HepG2 (cell line): ENCODE measurements at regions not wholly inside any gene's neighbourhood (a gene's known extent, or its start where the extent isn't known, plus 50 kb on each side); places are given as distances from the start of the nearest gene placed in this dataset.

Source experiments
- ATAC-seq: fragments of 200-7000 bp; cut with Tn5 transposase; 3 replicates; pipeline ENCODE4 v1.9.1; 2020; ENCODE audit warnings: mild to moderate bottlenecking, moderate library complexity
- BruUV-seq: library from RNA; stranded (reverse); fragments of 400-500 nt; replicated peaks from 2 replicates; lab custom pipeline; 2021; lab: Mats Ljungman, UMichigan
- CTCF ChIA-PET: fragments of 300-600 bp; formaldehyde crosslinking; extraction: SDS; loops from one replicate; lab custom pipeline; 2021; ENCODE audit warnings: low total read pairs, inconsistent platforms, low intra/inter-chr PET ratio; lab: Yijun Ruan, JAX
- POLR2A ChIA-PET: fragments of 350-600 bp; sonication (Branson Sonifier 250); formaldehyde crosslinking; loops from one replicate; lab custom pipeline; 2020; ENCODE audit warnings: antibody characterized with exemption, inconsistent platforms; lab: Yijun Ruan, JAX
- DNase-seq: peaks from one replicate; pipeline ENCODE4 v3.0.0-alpha.2; 2015; ENCODE audit warnings: low spot score
- FAIRE-seq: peaks from 3 replicates; lab custom pipeline; 2011; peaks lifted over from hg19 to GRCh38; lab: Jason Lieb, UNC
- H2AFZ ChIP-seq: one replicate; pipeline ENCODE4 v1.6.1; 2011; ENCODE audit warnings: low read length, inconsistent platforms
- H3K27ac ChIP-seq: fragments of 300-600 bp; 3 replicates; pipeline ENCODE4 v1.8.0; 2011; ENCODE audit warnings: mixed run types, mild to moderate bottlenecking, mixed read lengths, low read length, inconsistent platforms; ENCODE audit not compliant: insufficient read depth; ENCODE audit errors: extremely low read length
- H3K27me3 ChIP-seq, 2 experiments: fragments of 200-600 bp in 1 of 2; 2 replicates in 1 of 2; 3 replicates in 1 of 2; pipeline versions ENCODE4 v1.6.0 to v1.8.0; 2011; ENCODE audit warnings: low read length in 2 of 2, mild to moderate bottlenecking in 2 of 2, moderate library complexity in 2 of 2, inconsistent platforms in 1 of 2; ENCODE audit not compliant: insufficient read depth in 2 of 2, control insufficient read depth in 1 of 2
- H3K36me3 ChIP-seq, 2 experiments: fragments of 200-600 bp in 1 of 2; replicated peaks in 1 of 2; 2 replicates in 1 of 2; 3 replicates in 1 of 2; pipeline versions ENCODE4 v1.5.1 to v1.8.0; 2011; ENCODE audit warnings: low read length in 2 of 2, inconsistent platforms in 1 of 2; ENCODE audit not compliant: insufficient read depth in 2 of 2, control insufficient read depth in 1 of 2
- H3K4me1 ChIP-seq: 2 replicates; pipeline ENCODE4 v1.5.1; 2012; ENCODE audit warnings: low read length, inconsistent platforms; ENCODE audit not compliant: insufficient read depth
- H3K4me2 ChIP-seq: 2 replicates; pipeline ENCODE4 v1.6.0; 2011; ENCODE audit warnings: low read depth, low read length, inconsistent platforms
- H3K4me3 ChIP-seq, 3 experiments: fragments of 200-600 bp in 1 of 3; sonication (generic), shearing (Covaris generic) in 1 of 3; replicated peaks in 1 of 3; 2 replicates each; pipeline ENCODE4 v1.5.1; 2011 to 2016; ENCODE audit warnings: low read length in 3 of 3, inconsistent platforms in 2 of 3, low read depth in 2 of 3, mild to moderate bottlenecking in 2 of 3, control low read depth in 1 of 3, mixed read lengths in 1 of 3; ENCODE audit not compliant: insufficient read depth in 1 of 3
- H3K79me2 ChIP-seq: one replicate; pipeline ENCODE4 v1.6.1; 2011; ENCODE audit warnings: low read length, inconsistent platforms; ENCODE audit not compliant: insufficient read depth
- H3K9ac ChIP-seq: 2 replicates; pipeline ENCODE4 v1.6.0; 2011; ENCODE audit warnings: mild to moderate bottlenecking, low read depth, low read length, inconsistent platforms; ENCODE audit not compliant: insufficient read depth
- H3K9me3 ChIP-seq: 2 replicates; pipeline ENCODE4 v1.5.1; 2012; ENCODE audit warnings: mild to moderate bottlenecking, low read length
- H4K20me1 ChIP-seq: 2 replicates; pipeline ENCODE4 v1.6.0; 2011; ENCODE audit warnings: inconsistent platforms, mild to moderate bottlenecking, low read length, moderate library complexity; ENCODE audit not compliant: insufficient read depth
- FOXK1 ChIP-seq: sonication (generic); formaldehyde crosslinking; IDR thresholded peaks from 2 replicates; pipeline ENCODE4 v1.4.0; 2020; ENCODE audit warnings: low read depth, missing genetic modification reagents, borderline replicate concordance
- GPN1 ChIP-seq: sonication (generic); formaldehyde crosslinking; IDR thresholded peaks from 2 replicates; pipeline ENCODE4 v1.5.1; 2020; ENCODE audit warnings: missing genetic modification reagents, borderline replicate concordance
- JUN ChIP-seq: sonication (generic); formaldehyde crosslinking; IDR thresholded peaks from 2 replicates; pipeline ENCODE4 v1.4.0; 2020; ENCODE audit warnings: mild to moderate bottlenecking, missing genetic modification reagents
- ZKSCAN1 ChIP-seq: fragments of 150-350 bp; IDR thresholded peaks from 2 replicates; pipeline ENCODE4 v1.6.1; 2014; ENCODE audit warnings: low read length
- ZNF770 ChIP-seq: sonication (generic); formaldehyde crosslinking; IDR thresholded peaks from 2 replicates; pipeline ENCODE4 v1.5.0; 2020; ENCODE audit warnings: mild to moderate bottlenecking, missing genetic modification reagents
- WGBS: methylation state at CpG from one replicate; pipeline ENCODE4 v1.1.6; 2017; ENCODE audit warnings: low lambda C conversion rate; 5-methylcytosine and 5-hydroxymethylcytosine counted together
- in situ Hi-C: cut with HindIII; loops from 2 replicates; pipeline ENCODE4 v1.10.0; 2017; ENCODE audit warnings: low pct_unique_long_range_greater_than_20kb; ENCODE audit not compliant: extremely low pct_ligation_motif_present
- intact Hi-C: fragments of 100-400 bp; cut with micrococcal nuclease; formaldehyde crosslinking; loops from one replicate; pipeline ENCODE4 v1.10.0; 2022; ENCODE audit not compliant: unreplicated experiment
- TF ChIP-seq, protein P1 (sequence below): sonication (generic); formaldehyde crosslinking; IDR thresholded peaks from 2 replicates; pipeline ENCODE4 v1.4.0; 2020; ENCODE audit warnings: mild to moderate bottlenecking, missing genetic modification reagents

GRCh38 chr2:136288249-136288648 lies 170.3 kb upstream of the CXCR4 start:
- Histone ChIP-seq H3K4me2 (no peak overlapping the region), H3K9me3 (no peaks in the 10 kb centered on the region), H3K36me3 (no peaks in the 10 kb centered on the region), H3K79me2 (no peaks in the 10 kb centered on the region), H3K9ac (no peak overlapping the region), H2AFZ (no peak overlapping the region), H3K4me3 (no peak overlapping the region), H3K27ac (no peak overlapping the region), H4K20me1 (no peaks in the 10 kb centered on the region), H3K27me3 (peaks cover 0 to 16% of the 10 kb centered on the region in 2 experiments; a peak in 2 of 5 replicates), H3K4me1 (no peaks in the 10 kb centered on the region)
- DNase-seq (no peak), FAIRE-seq (no peak), ATAC-seq (no peak)
- ChIA-PET POLR2A (no interaction called here), CTCF (no interaction called here)
- BruUV-seq = no TSS peak
- intact Hi-C loops (no loop called here), in situ Hi-C loops (no loop called here)
- TF ChIP-seq JUN (CRISPR knock-in tag) (no peak), ZNF770 (CRISPR knock-in tag) (no peak), GPN1 (CRISPR knock-in tag) (no peak), ZKSCAN1 (no peak)
- TF ChIP-seq, protein P1, sequence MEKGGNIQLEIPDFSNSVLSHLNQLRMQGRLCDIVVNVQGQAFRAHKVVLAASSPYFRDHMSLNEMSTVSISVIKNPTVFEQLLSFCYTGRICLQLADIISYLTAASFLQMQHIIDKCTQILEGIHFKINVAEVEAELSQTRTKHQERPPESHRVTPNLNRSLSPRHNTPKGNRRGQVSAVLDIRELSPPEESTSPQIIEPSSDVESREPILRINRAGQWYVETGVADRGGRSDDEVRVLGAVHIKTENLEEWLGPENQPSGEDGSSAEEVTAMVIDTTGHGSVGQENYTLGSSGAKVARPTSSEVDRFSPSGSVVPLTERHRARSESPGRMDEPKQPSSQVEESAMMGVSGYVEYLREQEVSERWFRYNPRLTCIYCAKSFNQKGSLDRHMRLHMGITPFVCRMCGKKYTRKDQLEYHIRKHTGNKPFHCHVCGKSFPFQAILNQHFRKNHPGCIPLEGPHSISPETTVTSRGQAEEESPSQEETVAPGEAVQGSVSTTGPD (CRISPR knock-in tag) = no peak
- 8% methylated on average over 6 of the region's 6 CpGs for WGBS

DNA sequence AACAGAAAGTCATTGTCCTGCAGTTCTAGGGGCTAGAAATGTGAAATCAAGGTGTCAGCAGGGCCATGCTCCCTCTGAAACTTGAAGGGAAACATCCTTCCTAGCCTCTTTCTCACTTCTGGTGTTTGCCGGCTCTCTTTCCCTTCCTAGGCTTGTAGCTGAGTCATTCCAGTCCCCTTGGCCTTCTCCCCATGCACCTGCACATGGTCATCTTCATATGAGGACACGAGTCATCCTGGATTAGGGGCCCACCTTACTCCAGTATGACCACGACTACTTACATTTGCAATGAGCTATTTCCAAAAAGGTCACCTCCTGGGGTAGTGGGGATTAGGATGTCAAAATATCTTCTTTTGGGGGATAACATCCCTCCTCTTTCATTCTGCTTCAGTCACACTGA lies 168.5 kb upstream of the CXCR4 start:
- Histone ChIP-seq H3K79me2 (no peaks in the 10 kb centered on the region), H3K4me1 (no peaks in the 10 kb centered on the region), H3K9me3 (no peaks in the 10 kb centered on the region), H3K4me2 (no peak overlapping the region), H2AFZ (no peak overlapping the region), H4K20me1 (no peaks in the 10 kb centered on the region), H3K4me3 (no peak overlapping the region), H3K27me3 (peaks cover 0 to 19% of the 10 kb centered on the region in 2 experiments; a peak in 2 of 5 replicates), H3K36me3 (no peaks in the 10 kb centered on the region), H3K27ac (no peak overlapping the region), H3K9ac (no peak overlapping the region)
- ATAC-seq (no peak), FAIRE-seq (no peak), DNase-seq (no peak)
- intact Hi-C loops = no loop called here
- no peak for TF ChIP-seq FOXK1 (CRISPR knock-in tag)
- ChIA-PET CTCF (no interaction called here), POLR2A (no interaction called here)
- no TSS peak for BruUV-seq
- in situ Hi-C loops = no loop called here
- 0% methylated on average over 3 of the region's 3 CpGs for WGBS
